ENCODE measurements at regions not wholly inside any gene's neighbourhood (a gene's known extent, or its start where the extent isn't known, plus 50 kb on each side); places are given as distances from the start of the nearest gene placed in this dataset.
"Not testable (repeated sequence)": the region's sequence is repeated elsewhere in the genome, so short reads cannot be mapped to it uniquely, and the experiment has no call there.

GRCh38 chr18:38491195-38491594 is 925.6 kb upstream of the CELF4 start:
- 79 to 80% methylated on average over 4 of the region's 4 CpGs for WGBS, 2 donors (ENCODE audit: low coverage in 1 of 2)
- H3K4me3 ChIP-seq = no peak overlapping the region
- in situ Hi-C loops (cut with MboI; ENCODE audit: low pct_ligation_motif_present in 1 of 4, low pct_unique_long_range_greater_than_20kb in 1 of 4, low sequenced_read_pairs in 3 of 4) (no loop called here), intact Hi-C loops (cut with DNase I; ENCODE audit: low total_unique reads) (no loop called here)
- H3K36me3 ChIP-seq = no peaks in the 10 kb centered on the region
- H3K9me3 ChIP-seq = no peaks in the 10 kb centered on the region
- H3K4me1 ChIP-seq = no peaks in the 10 kb centered on the region
- H3K27ac ChIP-seq = no peak overlapping the region
- DNase-seq = no peak
- no peaks in the 10 kb centered on the region for H3K27me3 ChIP-seq
- TF ChIP-seq POLR2AphosphoS5 (IDR thresholded peaks at IDR 0.05) (no peak), POLR2A (IDR thresholded peaks at IDR 0.05) (no peak), CTCF (IDR thresholded peaks at IDR 0.05) (no peak), EP300 (IDR thresholded peaks at IDR 0.05; ENCODE audit: low read depth) (no peak)

GRCh38 chr18:38489721-38490120 is 924.1 kb upstream of the CELF4 start:
- intact Hi-C loops (cut with DNase I; ENCODE audit: low total_unique reads) = loop anchor here (10.0 kb wide), 1 partner anchor 75 kb away; no protein-coding TSS in a partner anchor
- H3K4me3 ChIP-seq; H3K27ac ChIP-seq; DNase-seq; H3K27me3 ChIP-seq; H3K4me1 ChIP-seq; H3K36me3 ChIP-seq; H3K9me3 ChIP-seq; in situ Hi-C loops (cut with MboI; ENCODE audit: low pct_ligation_motif_present in 1 of 4, low pct_unique_long_range_greater_than_20kb in 1 of 4, low sequenced_read_pairs in 3 of 4): not testable (repeated sequence)
- WGBS, 2 donors (ENCODE audit: low coverage in 1 of 2) = 56 to 59% methylated on average over 8 of the region's 8 CpGs

- WGBS, 2 donors (ENCODE audit: low coverage in 1 of 2) = 51 to 56% methylated on average over 2 of the region's 2 CpGs
- Histone ChIP-seq H3K4me3 (no peak overlapping the region), H3K9me3 (no peaks in the 10 kb centered on the region), H3K4me1 (no peaks in the 10 kb centered on the region), H3K36me3 (no peaks in the 10 kb centered on the region), H3K27ac (no peak overlapping the region), H3K27me3 (no peaks in the 10 kb centered on the region)
- DNase-seq = no peak
- intact Hi-C loops (cut with DNase I; ENCODE audit: low total_unique reads) (loop anchor here (10.0 kb wide), 1 partner anchor 77 kb away; no protein-coding TSS in a partner anchor), in situ Hi-C loops (cut with MboI; ENCODE audit: low pct_ligation_motif_present in 1 of 4, low pct_unique_long_range_greater_than_20kb in 1 of 4, low sequenced_read_pairs in 3 of 4) (no loop called here)
- no peak for TF ChIP-seq EP300 (IDR thresholded peaks at IDR 0.05; ENCODE audit: low read depth)
- no peak for TF ChIP-seq POLR2AphosphoS5 (IDR thresholded peaks at IDR 0.05)
- TF ChIP-seq POLR2A (IDR thresholded peaks at IDR 0.05) = no peak
- no peak for TF ChIP-seq CTCF (IDR thresholded peaks at IDR 0.05)
These were observed 921.9 kb upstream of the CELF4 start for GRCh38 chr18:38487521-38487920.

- WGBS, 2 donors (ENCODE audit: low coverage in 1 of 2) = 64 to 66% methylated on average over 5 of the region's 5 CpGs
- in situ Hi-C loops (cut with MboI; ENCODE audit: low pct_ligation_motif_present in 1 of 4, low pct_unique_long_range_greater_than_20kb in 1 of 4, low sequenced_read_pairs in 3 of 4) (no loop called here), intact Hi-C loops (cut with DNase I; ENCODE audit: low total_unique reads) (loop anchor here (10.0 kb wide), 1 partner anchor 81 kb away; no protein-coding TSS in a partner anchor)
These were observed 917.7 kb upstream of the CELF4 start for GRCh38 chr18:38483326-38483725.

More at GRCh38 chr18:38483326-38483725, 917.7 kb upstream of the CELF4 start:
- DNase-seq = no peak
- no peak overlapping the region for H3K4me3 ChIP-seq
- H3K9me3 ChIP-seq = no peaks in the 10 kb centered on the region
- no peaks in the 10 kb centered on the region for H3K4me1 ChIP-seq
- no peak overlapping the region for H3K27ac ChIP-seq
- TF ChIP-seq POLR2A (IDR thresholded peaks at IDR 0.05) (no peak), EP300 (IDR thresholded peaks at IDR 0.05; ENCODE audit: low read depth) (no peak), POLR2AphosphoS5 (IDR thresholded peaks at IDR 0.05) (no peak), CTCF (IDR thresholded peaks at IDR 0.05) (no peak)
- no peaks in the 10 kb centered on the region for H3K27me3 ChIP-seq
- H3K36me3 ChIP-seq = no peaks in the 10 kb centered on the region
